PC-9 (cell line): ENCODE measurements at regions not wholly inside any gene's neighbourhood (a gene's known extent, or its start where the extent isn't known, plus 50 kb on each side); places are given as distances from the start of the nearest gene placed in this dataset.

Source experiments
- BruUV-seq: library from RNA; stranded (reverse); fragments of 400-500 nt; replicated peaks from 2 replicates; lab custom pipeline; 2021; lab: Mats Ljungman, UMichigan
- CTCF ChIA-PET: fragments of 300-600 bp; sonication (Branson Sonifier 250); formaldehyde crosslinking; loops from one replicate; lab custom pipeline; 2022; ENCODE audit warnings: antibody characterized with exemption; lab: Charles Lee
- POLR2A ChIA-PET: fragments of 300-600 bp; sonication (Branson Sonifier 250); formaldehyde crosslinking; loops from one replicate; lab custom pipeline; 2022; ENCODE audit warnings: antibody characterized with exemption; ENCODE audit not compliant: unreplicated experiment; lab: Charles Lee
- DNase-seq, 2 experiments: peaks; one replicate each; pipeline versions ENCODE4 v3.0.0 to v3.0.0-alpha.2; 2015 to 2022; ENCODE audit warnings: mixed read lengths in 1 of 2
- H2AFZ ChIP-seq: fragments of 200-600 bp; sonication (generic); 2 replicates; pipeline ENCODE4 v1.8.1; 2017; ENCODE audit warnings: antibody characterized with exemption
- H3F3A ChIP-seq: fragments of 200-600 bp; sonication (generic); 2 replicates; pipeline ENCODE4 v1.8.1; 2017; ENCODE audit warnings: antibody characterized with exemption, mild to moderate bottlenecking, low read depth; ENCODE audit not compliant: insufficient read depth
- H3K27ac ChIP-seq: fragments of 200-600 bp; sonication (generic); 2 replicates; pipeline ENCODE4 v1.6.1; 2016; ENCODE audit warnings: mixed run types
- H3K27me3 ChIP-seq: fragments of 200-600 bp; sonication (generic); 2 replicates; pipeline ENCODE4 v1.6.1; 2016; ENCODE audit warnings: low read depth, mixed run types; ENCODE audit not compliant: insufficient read depth
- H3K36me3 ChIP-seq: fragments of 200-600 bp; sonication (generic); 2 replicates; pipeline ENCODE4 v1.6.1; 2016; ENCODE audit warnings: low read depth, mixed run types
- H3K4me1 ChIP-seq: fragments of 200-600 bp; sonication (generic); replicated peaks from 2 replicates; pipeline ENCODE4 v1.6.1; 2016; ENCODE audit warnings: mixed run types; ENCODE audit not compliant: insufficient read depth
- H3K4me2 ChIP-seq: fragments of 200-600 bp; sonication (generic); 2 replicates; pipeline ENCODE4 v1.6.1; 2017; ENCODE audit warnings: mixed run types
- H3K4me3 ChIP-seq: fragments of 200-600 bp; sonication (generic); 2 replicates; pipeline ENCODE4 v1.6.1; 2016; ENCODE audit warnings: mixed run types
- H3K79me2 ChIP-seq: fragments of 200-600 bp; sonication (generic); 2 replicates; pipeline ENCODE4 v1.6.1; 2017; ENCODE audit warnings: low read depth, mixed run types
- H3K9me2 ChIP-seq: fragments of 200-600 bp; sonication (generic); 2 replicates; pipeline ENCODE4 v1.8.1; 2017; ENCODE audit warnings: mild to moderate bottlenecking; ENCODE audit not compliant: insufficient read depth
- H3K9me3 ChIP-seq: fragments of 200-600 bp; sonication (generic); 2 replicates; pipeline ENCODE4 v1.8.1; 2016; ENCODE audit warnings: low read depth; ENCODE audit not compliant: insufficient read depth
- H4K20me1 ChIP-seq: fragments of 200-600 bp; sonication (generic); 2 replicates; pipeline ENCODE4 v1.8.1; 2017; ENCODE audit not compliant: insufficient read depth
- CTCF ChIP-seq: fragments of 200-600 bp; sonication (generic); conservative IDR thresholded peaks from 2 replicates; pipeline ENCODE4 v1.6.1; 2017; ENCODE audit warnings: mixed run types, antibody characterized with exemption, mild to moderate bottlenecking, moderate library complexity
- EZH2 ChIP-seq: fragments of 200-600 bp; sonication (generic); IDR thresholded peaks from 2 replicates; pipeline ENCODE4 v1.8.0; 2017; ENCODE audit warnings: antibody characterized with exemption, low read depth
- intact Hi-C: fragments of 100-400 bp; cut with micrococcal nuclease; formaldehyde crosslinking; loops from one replicate; pipeline ENCODE4 v1.10.0; 2022; ENCODE audit not compliant: unreplicated experiment

- no peak for TF ChIP-seq CTCF
- no peak for TF ChIP-seq EZH2
- Histone ChIP-seq H3K4me1 (no peaks in the 10 kb centered on the region), H3K27ac (no peak overlapping the region), H3F3A (no peaks in the 10 kb centered on the region), H3K9me3 (no peaks in the 10 kb centered on the region), H2AFZ (no peak overlapping the region), H3K36me3 (no peaks in the 10 kb centered on the region), H3K27me3 (no peaks in the 10 kb centered on the region), H3K9me2 (no peaks in the 10 kb centered on the region), H3K79me2 (no peaks in the 10 kb centered on the region), H3K4me3 (no peak overlapping the region), H3K4me2 (no peak overlapping the region), H4K20me1 (no peaks in the 10 kb centered on the region)
- BruUV-seq = no TSS peak
- POLR2A ChIA-PET = no interaction called here
- DNase-seq = no peak
- CTCF ChIA-PET = no interaction called here
- intact Hi-C loops = no loop called here
Observed at GRCh38 chr13:74675972-74676371, 541.8 kb upstream of the KLF12 start.

GRCh38 chr13:74675182-74675581, 541.0 kb upstream of the KLF12 start:
- no peak for TF ChIP-seq EZH2
- TF ChIP-seq CTCF = no peak
- no peaks in the 10 kb centered on the region for H3F3A ChIP-seq
- H2AFZ ChIP-seq = no peak overlapping the region
- no peak overlapping the region for H3K4me3 ChIP-seq
- DNase-seq = no peak
- H3K9me3 ChIP-seq = no peaks in the 10 kb centered on the region
- no peaks in the 10 kb centered on the region for H3K9me2 ChIP-seq
- intact Hi-C loops = no loop called here
- H3K4me2 ChIP-seq = no peak overlapping the region
- BruUV-seq = no TSS peak
- no peak overlapping the region for H3K27ac ChIP-seq
- CTCF ChIA-PET = no interaction called here
- H3K27me3 ChIP-seq = no peaks in the 10 kb centered on the region
- POLR2A ChIA-PET = no interaction called here
- H3K36me3 ChIP-seq = no peaks in the 10 kb centered on the region
- no peaks in the 10 kb centered on the region for H3K4me1 ChIP-seq
- H4K20me1 ChIP-seq = no peaks in the 10 kb centered on the region
- H3K79me2 ChIP-seq = no peaks in the 10 kb centered on the region

GRCh38 chr13:74674720-74675119, 540.5 kb upstream of the KLF12 start:
- BruUV-seq = no TSS peak
- H3K79me2 ChIP-seq = no peaks in the 10 kb centered on the region
- no peaks in the 10 kb centered on the region for H3F3A ChIP-seq
- no peak overlapping the region for H2AFZ ChIP-seq
- intact Hi-C loops = no loop called here
- no peak for DNase-seq
- H3K9me2 ChIP-seq = no peaks in the 10 kb centered on the region
- H3K4me3 ChIP-seq = no peak overlapping the region
- no peaks in the 10 kb centered on the region for H3K36me3 ChIP-seq
- no peaks in the 10 kb centered on the region for H3K9me3 ChIP-seq
- no peaks in the 10 kb centered on the region for H3K27me3 ChIP-seq
- H3K27ac ChIP-seq = no peak overlapping the region
- POLR2A ChIA-PET = no interaction called here
- no peak overlapping the region for H3K4me2 ChIP-seq
- H3K4me1 ChIP-seq = no peaks in the 10 kb centered on the region
- H4K20me1 ChIP-seq = no peaks in the 10 kb centered on the region
- CTCF ChIA-PET = no interaction called here
- TF ChIP-seq CTCF = no peak
- TF ChIP-seq EZH2 = no peak
